LHCN-M2 (cell line): ENCODE measurements at regions not wholly inside any gene's neighbourhood (a gene's known extent, or its start where the extent isn't known, plus 50 kb on each side); places are given as distances from the start of the nearest gene placed in this dataset.
"Not testable (repeated sequence)": the region's sequence is repeated elsewhere in the genome, so short reads cannot be mapped to it uniquely, and the experiment has no call there.

Experiments used
- DNase-seq: peaks from one replicate; pipeline ENCODE4 v3.0.0-alpha.2; 2012; ENCODE audit warnings: low read depth

GRCh38 chr10:122780391-122780790 is 65.3 kb downstream of the CUZD1 start:
- DNase-seq = peak; percentile 60

- DNase-seq = no peak
Measured at GRCh38 chr10:122779924-122780323, 65.7 kb downstream of the CUZD1 start.

- DNase-seq = no peak
Measured at GRCh38 chr10:122777515-122778059, 68.1 kb downstream of the CUZD1 start.

- DNase-seq = no peak
Measured at GRCh38 chr10:122774231-122774630, 71.4 kb downstream of the CUZD1 start.

GRCh38 chr10:122771404-122771803 is 71.8 kb upstream of the C10orf120 start:
- DNase-seq = not testable (repeated sequence)

- DNase-seq = no peak
Measured at GRCh38 chr10:122768389-122768745, 68.7 kb upstream of the C10orf120 start.

- no peak for DNase-seq
Measured at GRCh38 chr10:122767621-122768388, 68.2 kb upstream of the C10orf120 start.

- no peak for DNase-seq
Measured at GRCh38 chr10:122765412-122765811, 65.8 kb upstream of the C10orf120 start.

- no peak for DNase-seq
Measured at GRCh38 chr10:122756656-122757055, 57.0 kb upstream of the C10orf120 start.

GRCh38 chr10:122754491-122755235 is 55.0 kb upstream of the C10orf120 start:
- no peak for DNase-seq

- DNase-seq = no peak
Measured at GRCh38 chr10:122749886-122750285, 50.2 kb upstream of the C10orf120 start.
